Astrocyte of the cerebellum (primary cell): ENCODE measurements at regions not wholly inside any gene's neighbourhood (a gene's known extent, or its start where the extent isn't known, plus 50 kb on each side); places are given as distances from the start of the nearest gene placed in this dataset.

Experiments used
- DNase-seq: peaks from one replicate; pipeline ENCODE4 v3.0.0-alpha.2; 2011; ENCODE audit warnings: low read depth
- H3K4me3 ChIP-seq: 2 replicates; pipeline ENCODE4 v1.5.1; 2011; ENCODE audit warnings: mild to moderate bottlenecking, low read depth, low read length, moderate library complexity
- CTCF ChIP-seq: IDR thresholded peaks from 2 replicates; pipeline ENCODE4 v1.5.1; 2012; ENCODE audit warnings: low read length, low read depth, moderate library complexity, mild to moderate bottlenecking; ENCODE audit errors: missing control alignments
- in situ Hi-C: cut with HindIII; loops from 2 replicates; pipeline ENCODE4 v1.10.0; 2017; ENCODE audit warnings: low sequenced_read_pairs

DNA sequence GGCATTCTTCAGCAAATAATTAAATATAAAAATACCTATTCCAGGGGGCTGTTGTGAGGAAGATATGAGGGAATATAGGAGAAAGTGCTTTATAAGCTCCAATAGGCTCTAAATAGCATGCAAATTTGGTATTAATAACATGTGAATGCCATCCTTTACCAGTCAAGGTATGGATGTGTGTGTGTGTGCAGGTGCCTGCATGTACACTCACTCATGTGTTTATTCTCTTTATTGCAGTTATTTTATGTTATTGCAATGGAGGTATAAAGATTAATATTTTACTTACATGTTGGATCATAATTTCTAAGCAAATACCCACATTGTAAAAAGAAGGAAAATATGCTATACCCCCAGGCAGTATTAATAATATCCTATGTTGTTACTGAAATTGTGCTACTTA, 1093.0 kb upstream of the GYPC start:
- in situ Hi-C loops, result no loop called here
- no peak for DNase-seq
- TF ChIP-seq CTCF, result no peak

DNA sequence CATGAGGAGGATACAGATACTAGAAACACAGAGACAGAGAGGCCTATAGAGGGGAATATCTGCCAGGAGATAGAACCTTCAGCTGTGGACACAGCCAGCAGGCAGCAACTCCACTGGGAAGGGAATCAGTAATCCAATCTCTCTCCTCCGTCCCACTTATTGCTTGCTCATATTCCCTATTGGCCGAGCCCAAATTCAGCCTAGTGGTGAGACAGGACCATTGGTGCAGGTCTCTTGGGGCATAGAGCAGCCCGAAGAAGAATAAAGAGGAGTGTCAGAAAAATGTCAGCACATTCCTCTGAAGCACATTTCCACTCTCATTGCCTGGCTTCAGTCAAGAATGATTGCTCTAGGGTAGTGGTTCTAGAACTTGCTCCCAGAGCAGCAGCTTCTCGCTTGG, 1091.5 kb upstream of the GYPC start:
- H3K4me3 ChIP-seq, result no peak overlapping the region
- DNase-seq, result no peak
- in situ Hi-C loops, result no loop called here
- no peak for TF ChIP-seq CTCF

More for the DNA sequence above, 1093.0 kb upstream of the GYPC start:
- no peak overlapping the region for H3K4me3 ChIP-seq

DNA sequence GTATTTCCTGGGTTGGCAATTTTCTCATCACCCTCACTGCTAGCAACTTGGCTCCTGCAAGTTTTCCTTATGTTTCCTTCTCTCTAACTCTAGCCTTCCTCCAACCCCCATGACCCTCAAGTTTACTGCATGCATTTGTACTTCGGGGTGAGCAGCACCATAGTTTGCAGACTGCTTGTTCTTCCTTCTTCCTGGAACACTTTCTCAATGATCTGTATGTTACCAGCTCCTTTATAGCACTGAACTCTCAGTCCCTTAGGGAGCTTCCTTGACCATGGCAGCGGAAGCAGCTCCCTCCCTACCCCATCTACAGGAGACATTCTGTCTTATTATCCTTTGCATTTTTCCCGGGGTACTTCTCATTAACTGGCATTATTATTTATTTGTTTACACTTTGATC, 1089.5 kb upstream of the GYPC start:
- in situ Hi-C loops, result no loop called here

DNA sequence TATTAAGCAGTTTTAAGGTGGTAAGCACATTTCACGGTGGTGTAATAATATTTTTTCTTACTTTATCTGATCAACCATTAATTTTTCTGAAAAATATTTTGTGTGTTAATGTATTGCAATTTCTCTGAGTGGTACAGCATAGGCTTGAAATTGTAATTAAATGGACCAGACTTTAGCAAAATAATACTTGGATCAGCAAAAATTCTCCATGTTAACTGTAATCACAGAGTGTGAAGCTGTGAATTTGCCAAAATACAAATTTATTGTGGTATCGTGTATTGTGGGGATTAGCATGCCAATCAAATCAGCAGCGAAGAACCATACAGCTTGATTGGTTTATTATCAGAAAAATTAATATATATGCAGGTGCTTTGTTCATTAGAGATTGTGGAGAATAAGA, 1088.9 kb upstream of the GYPC start:
- no peak for TF ChIP-seq CTCF
- DNase-seq, result no peak
- in situ Hi-C loops, result no loop called here
- H3K4me3 ChIP-seq, result no peak overlapping the region

More for the DNA sequence above, 1089.5 kb upstream of the GYPC start:
- TF ChIP-seq CTCF, result no peak
- no peak for DNase-seq
- no peak overlapping the region for H3K4me3 ChIP-seq

DNA sequence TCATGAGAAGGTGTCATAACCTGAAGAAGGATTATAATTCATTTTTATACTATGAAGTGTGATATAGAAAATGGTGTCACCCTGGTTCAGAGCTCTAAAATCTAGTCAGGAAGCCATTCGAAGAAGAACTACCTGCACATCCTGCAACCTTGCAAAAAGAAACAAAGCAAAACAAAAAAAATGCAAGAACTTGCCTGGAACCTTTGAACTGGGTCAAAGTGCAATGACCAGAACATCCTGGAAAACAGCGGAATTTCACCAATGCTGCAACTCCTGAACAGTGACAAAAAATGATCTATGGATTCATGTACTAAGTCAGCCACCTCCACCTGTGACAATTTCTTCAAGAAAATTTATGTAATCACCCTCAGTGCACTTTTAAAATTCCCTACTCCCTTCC, 1083.3 kb upstream of the GYPC start:
- no peak for DNase-seq
- no peak overlapping the region for H3K4me3 ChIP-seq
- no peak for TF ChIP-seq CTCF
- in situ Hi-C loops, result no loop called here

DNA sequence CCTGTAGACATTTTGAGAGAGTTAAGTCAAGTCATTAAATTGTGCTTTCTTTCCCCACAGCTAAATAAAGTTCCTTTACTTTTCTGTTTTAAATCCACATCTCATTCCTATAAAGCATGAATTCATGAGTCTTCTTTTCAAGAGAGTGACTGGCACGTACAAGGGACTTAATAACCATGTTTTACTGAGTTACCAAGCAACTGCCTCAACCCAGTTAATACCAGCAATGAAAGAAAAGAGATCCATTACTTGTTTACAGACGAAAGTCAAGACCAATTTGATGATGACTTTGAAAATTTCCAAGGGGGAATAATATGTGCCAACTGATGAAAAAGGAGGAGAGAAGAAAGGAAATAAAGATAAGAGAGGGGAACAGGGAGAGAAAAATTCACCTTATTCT, 1082.5 kb upstream of the GYPC start:
- DNase-seq, result no peak
- TF ChIP-seq CTCF, result no peak
- no peak overlapping the region for H3K4me3 ChIP-seq
- in situ Hi-C loops, result no loop called here

GRCh38 chr2:125576558-125576957, 1079.4 kb upstream of the GYPC start:
- no peak for DNase-seq
- no peak overlapping the region for H3K4me3 ChIP-seq
- TF ChIP-seq CTCF, result no peak
- in situ Hi-C loops, result no loop called here
